A673 (cell line): ENCODE measurements at regions not wholly inside any gene's neighbourhood (a gene's known extent, or its start where the extent isn't known, plus 50 kb on each side); places are given as distances from the start of the nearest gene placed in this dataset.
"Not testable (repeated sequence)": the region's sequence is repeated elsewhere in the genome, so short reads cannot be mapped to it uniquely, and the experiment has no call there.

Source experiments
- EZH2 ChIP-seq: fragments of 200-600 bp; sonication (generic); IDR thresholded peaks from 2 replicates; pipeline ENCODE4 v1.6.1; 2017; ENCODE audit warnings: borderline replicate concordance, low read depth, mild to moderate bottlenecking, mixed read lengths, antibody characterized with exemption, low read length; ENCODE audit not compliant: poor library complexity, severe bottlenecking
- TF ChIP-seq, protein P1 (sequence below): fragments of 300-800, 200-600 bp; sonication (generic); conservative IDR thresholded peaks from 2 replicates; pipeline ENCODE4 v1.5.1; 2017; ENCODE audit warnings: low read depth, mild to moderate bottlenecking, antibody characterized with exemption, low read length, moderate library complexity, mixed read lengths

DNA sequence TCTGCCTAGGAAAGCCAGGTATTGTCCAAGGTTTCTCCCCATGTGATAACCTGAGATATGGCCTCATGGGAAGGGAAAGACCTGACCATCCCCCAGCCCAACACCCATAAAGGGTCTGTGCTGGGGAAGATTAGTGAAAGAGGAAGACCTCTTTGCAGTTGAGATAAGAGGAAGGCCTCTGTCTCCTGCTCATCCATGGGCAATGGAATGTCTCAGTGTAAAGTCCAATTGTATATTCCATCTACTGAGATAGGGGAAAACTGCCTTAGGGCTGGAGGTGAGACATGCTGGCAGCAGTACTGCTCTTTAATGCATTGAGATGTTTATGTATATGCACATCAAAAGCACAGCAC, 99.0 kb downstream of the ZNF737 start:
- TF ChIP-seq, protein P1, sequence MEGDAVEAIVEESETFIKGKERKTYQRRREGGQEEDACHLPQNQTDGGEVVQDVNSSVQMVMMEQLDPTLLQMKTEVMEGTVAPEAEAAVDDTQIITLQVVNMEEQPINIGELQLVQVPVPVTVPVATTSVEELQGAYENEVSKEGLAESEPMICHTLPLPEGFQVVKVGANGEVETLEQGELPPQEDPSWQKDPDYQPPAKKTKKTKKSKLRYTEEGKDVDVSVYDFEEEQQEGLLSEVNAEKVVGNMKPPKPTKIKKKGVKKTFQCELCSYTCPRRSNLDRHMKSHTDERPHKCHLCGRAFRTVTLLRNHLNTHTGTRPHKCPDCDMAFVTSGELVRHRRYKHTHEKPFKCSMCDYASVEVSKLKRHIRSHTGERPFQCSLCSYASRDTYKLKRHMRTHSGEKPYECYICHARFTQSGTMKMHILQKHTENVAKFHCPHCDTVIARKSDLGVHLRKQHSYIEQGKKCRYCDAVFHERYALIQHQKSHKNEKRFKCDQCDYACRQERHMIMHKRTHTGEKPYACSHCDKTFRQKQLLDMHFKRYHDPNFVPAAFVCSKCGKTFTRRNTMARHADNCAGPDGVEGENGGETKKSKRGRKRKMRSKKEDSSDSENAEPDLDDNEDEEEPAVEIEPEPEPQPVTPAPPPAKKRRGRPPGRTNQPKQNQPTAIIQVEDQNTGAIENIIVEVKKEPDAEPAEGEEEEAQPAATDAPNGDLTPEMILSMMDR, result not testable (repeated sequence)
- TF ChIP-seq EZH2, result not testable (repeated sequence)
